Motor neuron (in vitro differentiated cells): ENCODE measurements at regions not wholly inside any gene's neighbourhood (a gene's known extent, or its start where the extent isn't known, plus 50 kb on each side); places are given as distances from the start of the nearest gene placed in this dataset.
A peak's percentile ranks its signal among the peaks of the same experiment; 100 is the strongest.
"Not testable (repeated sequence)": the region's sequence is repeated elsewhere in the genome, so short reads cannot be mapped to it uniquely, and the experiment has no call there.

ENCODE experiments used
- ATAC-seq, 8 experiments: fragments of 200-7000 bp; cut with Tn5 transposase; replicated peaks in 6 of 8; 2 replicates each; pipeline ENCODE4 v1.8.0; 2021; ENCODE audit warnings: mild to moderate bottlenecking in 8 of 8, moderate library complexity in 8 of 8
- H3K27ac ChIP-seq, 2 donors: fragments of 250-450 bp; sonication (Bioruptor Pico); 2 replicates each; pipeline ENCODE4 v1.9.0; 2021; ENCODE audit warnings: antibody characterized with exemption in 2 of 2, mild to moderate bottlenecking in 2 of 2, moderate library complexity in 1 of 2
- H3K4me1 ChIP-seq, 2 donors: fragments of 250-450 bp; sonication (Bioruptor Pico); replicated peaks in 1 of 2; 2 replicates each; pipeline ENCODE4 v1.6.1; 2021; ENCODE audit warnings: antibody characterized with exemption in 2 of 2, mild to moderate bottlenecking in 2 of 2, moderate library complexity in 1 of 2
- H3K4me3 ChIP-seq, 5 donors: fragments of 250-450 bp; sonication (Bioruptor Pico); 2 replicates each; pipeline ENCODE4 v1.9.0; 2021; ENCODE audit warnings: antibody characterized with exemption in 5 of 5, mild to moderate bottlenecking in 5 of 5, moderate library complexity in 4 of 5
- WGBS, 10 experiments: fragments of 450-650 bp; shearing (Covaris generic); methylation state at CpG; one replicate each; pipeline ENCODE4 v1.0.0; 2022; 5-methylcytosine and 5-hydroxymethylcytosine counted together
- in situ Hi-C, 9 experiments: fragments of 400-800 bp; cut with MboI; loops; one replicate each; pipeline ENCODE4 v1.15.0; 2021; ENCODE audit warnings: low sequenced_read_pairs in 9 of 9, low pct_unique_long_range_greater_than_20kb in 2 of 9; ENCODE audit not compliant: unreplicated experiment in 9 of 9

GRCh38 chr2:167835290-167835689 lies 412.1 kb downstream of the STK39 start:
- H3K4me3 ChIP-seq, in situ Hi-C loops, ATAC-seq, H3K27ac ChIP-seq: not testable (repeated sequence)
- peaks cover 3 to 10% of the 10 kb centered on the region in 2 donors for H3K4me1 ChIP-seq
- no CpG with 5 or more reads among the region's 8 CpGs for WGBS, 10 experiments

- 20 to 100% (median 50%) methylated on average over 1 to 5 of the region's 5 CpGs; no CpG with 5 or more reads in 5 of the 10 experiments for WGBS, 10 experiments
- ATAC-seq: peak in 2 of 8 experiments; percentile 60 to 75
- peaks cover 3 to 10% of the 10 kb centered on the region in 2 donors for H3K4me1 ChIP-seq
These were observed 412.7 kb downstream of the STK39 start for GRCh38 chr2:167834707-167835106.

GRCh38 chr2:167833294-167833693 lies 414.1 kb downstream of the STK39 start:
- no peak for ATAC-seq
- H3K4me3 ChIP-seq: no peak overlapping the region
- H3K27ac ChIP-seq: peak overlapping the region in 1 of 2 donors; percentile 13
- WGBS, 10 experiments: 21 to 100% (median 61%) methylated on average over 1 to 4 of the region's 4 CpGs; no CpG with 5 or more reads in 2 of the 10 experiments
- in situ Hi-C loops: no loop called here
- peaks cover 3 to 10% of the 10 kb centered on the region in 2 donors for H3K4me1 ChIP-seq

More at GRCh38 chr2:167834707-167835106, 412.7 kb downstream of the STK39 start:
- Histone ChIP-seq H3K4me3 (no peak overlapping the region), H3K27ac (no peak overlapping the region)
- in situ Hi-C loops: no loop called here

GRCh38 chr2:167832868-167833287 lies 414.5 kb downstream of the STK39 start:
- Histone ChIP-seq H3K4me3 (no peak overlapping the region), H3K27ac (peak overlapping the region in 1 of 2 donors; percentile 13), H3K4me1 (peaks cover 3 to 10% of the 10 kb centered on the region in 2 donors)
- 0 to 83% (median 41%) methylated on average over 1 to 3 of the region's 4 CpGs; no CpG with 5 or more reads in 2 of the 10 experiments for WGBS, 10 experiments
- ATAC-seq: peak in 5 of 8 experiments; percentile 26 to 71 (median 43)
- in situ Hi-C loops: no loop called here

GRCh38 chr2:167827352-167828097 lies 419.9 kb downstream of the STK39 start:
- 37 to 100% (median 93%) methylated on average over 2 to 9 of the region's 10 CpGs; no CpG with 5 or more reads in 4 of the 10 experiments for WGBS, 10 experiments
- Histone ChIP-seq H3K27ac (no peak overlapping the region), H3K4me1 (peaks cover 2% of the 10 kb centered on the region in 2 donors), H3K4me3 (no peak overlapping the region)
- in situ Hi-C loops: no loop called here
- peak in 1 of 8 experiments; percentile 40 for ATAC-seq

- H3K27ac ChIP-seq: no peak overlapping the region
- H3K4me1 ChIP-seq: no peaks in the 10 kb centered on the region
- WGBS, 10 experiments: 4 to 100% (median 84%) methylated on average over 1 to 3 of the region's 3 CpGs
- no peak overlapping the region for H3K4me3 ChIP-seq
- no peak for ATAC-seq
- in situ Hi-C loops: no loop called here
These were observed 420.5 kb downstream of the STK39 start for GRCh38 chr2:167826906-167827305.

- in situ Hi-C loops: no loop called here
- no peak for ATAC-seq
- Histone ChIP-seq H3K4me3 (no peak overlapping the region), H3K27ac (no peak overlapping the region), H3K4me1 (no peaks in the 10 kb centered on the region)
- WGBS, 10 experiments: 0 to 92% (median 78%) methylated on average over 1 of the region's 1 CpG; no CpG with 5 or more reads in 5 of the 10 experiments
These were observed 421.7 kb downstream of the STK39 start for GRCh38 chr2:167825664-167826063.

GRCh38 chr2:167822690-167823465 lies 424.5 kb downstream of the STK39 start:
- in situ Hi-C loops: no loop called here
- 0 to 100% (median 87%) methylated on average over 1 to 2 of the region's 3 CpGs; no CpG with 5 or more reads in 2 of the 10 experiments for WGBS, 10 experiments
- no peaks in the 10 kb centered on the region for H3K4me1 ChIP-seq
- peak in 3 of 8 experiments; percentile 47 to 85 (median 55) for ATAC-seq
- no peak overlapping the region for H3K4me3 ChIP-seq
- no peak overlapping the region for H3K27ac ChIP-seq

GRCh38 chr2:167820488-167820887 lies 426.9 kb downstream of the STK39 start:
- in situ Hi-C loops: no loop called here
- no peak for ATAC-seq
- 20 to 100% (median 75%) methylated on average over 1 to 4 of the region's 4 CpGs; no CpG with 5 or more reads in 2 of the 10 experiments for whole genome bisulfite sequencing, 10 experiments
- no peak overlapping the region for H3K27ac ChIP-seq
- H3K4me1 ChIP-seq: no peaks in the 10 kb centered on the region
- H3K4me3 ChIP-seq: no peak overlapping the region

GRCh38 chr2:167818521-167818920 lies 428.9 kb downstream of the STK39 start:
- 18 to 99% (median 83%) methylated on average over 6 to 11 of the region's 11 CpGs for WGBS, 10 experiments
- H3K4me3 ChIP-seq: no peak overlapping the region
- no peaks in the 10 kb centered on the region for H3K4me1 ChIP-seq
- in situ Hi-C loops: no loop called here
- no peak for ATAC-seq
- no peak overlapping the region for H3K27ac ChIP-seq

GRCh38 chr2:167817908-167818307 lies 429.5 kb downstream of the STK39 start:
- Histone ChIP-seq H3K4me1 (no peaks in the 10 kb centered on the region), H3K27ac (no peak overlapping the region), H3K4me3 (no peak overlapping the region)
- ATAC-seq: no peak
- WGBS, 10 experiments: 0 to 100% (median 53%) methylated on average over 1 to 4 of the region's 4 CpGs; no CpG with 5 or more reads in 1 of the 10 experiments
- in situ Hi-C loops: no loop called here

GRCh38 chr2:167817422-167817821 lies 430.0 kb downstream of the STK39 start:
- no peak for ATAC-seq
- Histone ChIP-seq H3K4me1 (no peaks in the 10 kb centered on the region), H3K4me3 (no peak overlapping the region), H3K27ac (no peak overlapping the region)
- WGBS, 10 experiments: 0 to 100% (median 40%) methylated on average over 1 of the region's 1 CpG; no CpG with 5 or more reads in 5 of the 10 experiments
- in situ Hi-C loops: no loop called here

GRCh38 chr2:167816874-167817290 lies 430.5 kb downstream of the STK39 start:
- H3K4me3 ChIP-seq: no peak overlapping the region
- ATAC-seq: peak in 2 of 8 experiments; percentile 26 to 51
- 0 to 83% (median 20%) methylated on average over 1 of the region's 1 CpG; no CpG with 5 or more reads in 3 of the 10 experiments for WGBS, 10 experiments
- in situ Hi-C loops: no loop called here
- H3K27ac ChIP-seq: no peak overlapping the region
- no peaks in the 10 kb centered on the region for H3K4me1 ChIP-seq
